Stimulated activated naive CD4-positive, alpha-beta T cell treated with Interleukin-2 at 50 U/mL for 16 hours (primary cell): ENCODE measurements at regions not wholly inside any gene's neighbourhood (a gene's known extent, or its start where the extent isn't known, plus 50 kb on each side); places are given as distances from the start of the nearest gene placed in this dataset.

ENCODE experiments used
- DNase-seq: peaks from one replicate; lab custom pipeline; 2025; lab: John Stamatoyannopoulos, UW

- no peak for DNase-seq
Measured at GRCh38 chr18:61756244-61756643, 136.6 kb downstream of the RNF152 start.

GRCh38 chr18:61755555-61755954 lies 137.3 kb downstream of the RNF152 start:
- DNase-seq, result no peak

GRCh38 chr18:61754039-61754583 lies 138.7 kb downstream of the RNF152 start:
- no peak for DNase-seq

- DNase-seq, result no peak
Measured at GRCh38 chr18:61753373-61753772, 139.4 kb downstream of the RNF152 start.

GRCh38 chr18:61752973-61753372 lies 139.8 kb downstream of the RNF152 start:
- DNase-seq, result no peak

- DNase-seq, result no peak
Measured at GRCh38 chr18:61750840-61751668, 141.8 kb downstream of the RNF152 start.

GRCh38 chr18:61749546-61749945 lies 143.3 kb downstream of the RNF152 start:
- DNase-seq, result no peak

GRCh38 chr18:61749031-61749430 lies 143.8 kb downstream of the RNF152 start:
- DNase-seq, result no peak

- DNase-seq, result no peak
Measured at GRCh38 chr18:61748004-61748403, 144.8 kb downstream of the RNF152 start.

GRCh38 chr18:61743775-61744531 lies 148.9 kb downstream of the RNF152 start:
- DNase-seq, result no peak

- DNase-seq, result no peak
Measured at GRCh38 chr18:61742565-61743429, 150.0 kb downstream of the RNF152 start.

- DNase-seq, result no peak
Measured at GRCh38 chr18:61741881-61742454, 150.8 kb downstream of the RNF152 start.

- no peak for DNase-seq
Measured at GRCh38 chr18:61738488-61738887, 154.3 kb downstream of the RNF152 start.

GRCh38 chr18:61738042-61738441 lies 154.8 kb downstream of the RNF152 start:
- DNase-seq, result no peak

- no peak for DNase-seq
Measured at GRCh38 chr18:61736133-61736532, 156.7 kb downstream of the RNF152 start.

GRCh38 chr18:61735564-61736102 lies 157.2 kb downstream of the RNF152 start:
- no peak for DNase-seq

GRCh38 chr18:61734396-61734795 lies 158.4 kb downstream of the RNF152 start:
- no peak for DNase-seq

GRCh38 chr18:61732854-61733253 lies 160.0 kb downstream of the RNF152 start:
- no peak for DNase-seq

GRCh38 chr18:61731693-61732376 lies 161.0 kb downstream of the RNF152 start:
- no peak for DNase-seq

- DNase-seq, result no peak
Measured at GRCh38 chr18:61731178-61731577, 161.6 kb downstream of the RNF152 start.

- no peak for DNase-seq
Measured at GRCh38 chr18:61729322-61729721, 163.5 kb downstream of the RNF152 start.
